CD4-positive, alpha-beta T cell treated with Interleukin-6 for 4 hours (primary cell): ENCODE measurements at regions not wholly inside any gene's neighbourhood (a gene's known extent, or its start where the extent isn't known, plus 50 kb on each side); places are given as distances from the start of the nearest gene placed in this dataset.

ENCODE experiments used
- DNase-seq: peaks from one replicate; pipeline ENCODE4 v3.0.0-alpha.2; 2020; ENCODE audit warnings: mixed read lengths

DNA sequence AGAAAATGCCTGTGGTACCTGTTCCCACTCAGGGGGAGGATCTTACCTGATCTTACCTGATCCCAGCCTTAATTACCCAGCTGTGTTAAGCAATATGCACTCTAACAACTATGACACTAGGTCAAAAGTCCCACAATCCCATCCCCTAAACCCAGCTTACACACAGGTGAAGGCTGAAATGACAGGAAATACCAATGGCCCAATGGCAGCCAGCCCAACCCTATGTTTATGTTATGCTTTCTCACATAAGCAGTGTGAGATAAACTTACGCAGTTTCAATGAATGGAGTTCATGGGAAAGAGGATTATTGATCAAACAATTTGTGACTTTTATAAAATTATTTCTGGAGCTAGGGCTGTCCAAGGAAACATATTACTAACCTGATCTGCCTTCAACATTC lies 91.9 kb downstream of the GPAM start:
- DNase-seq: no peak

DNA sequence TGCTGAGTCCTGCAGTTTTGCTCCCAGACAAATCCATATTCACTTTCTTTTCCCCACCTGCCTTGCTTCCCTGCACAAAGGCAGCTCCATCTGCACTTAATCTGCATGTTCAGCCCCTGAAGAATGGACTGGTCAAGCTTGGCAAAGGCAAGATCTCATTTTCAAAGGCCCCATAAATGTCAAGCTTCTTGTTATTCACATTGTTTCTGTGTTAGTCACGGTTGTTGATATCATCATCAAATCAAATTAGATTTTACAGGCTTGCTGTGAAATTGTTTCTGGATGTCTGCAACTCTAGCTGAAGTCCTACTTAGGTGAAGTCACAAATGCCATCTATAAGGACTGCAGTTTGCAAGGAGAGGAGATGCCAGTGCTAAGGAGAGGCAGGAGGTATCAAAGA lies 91.0 kb downstream of the GPAM start:
- no peak for DNase-seq

DNA sequence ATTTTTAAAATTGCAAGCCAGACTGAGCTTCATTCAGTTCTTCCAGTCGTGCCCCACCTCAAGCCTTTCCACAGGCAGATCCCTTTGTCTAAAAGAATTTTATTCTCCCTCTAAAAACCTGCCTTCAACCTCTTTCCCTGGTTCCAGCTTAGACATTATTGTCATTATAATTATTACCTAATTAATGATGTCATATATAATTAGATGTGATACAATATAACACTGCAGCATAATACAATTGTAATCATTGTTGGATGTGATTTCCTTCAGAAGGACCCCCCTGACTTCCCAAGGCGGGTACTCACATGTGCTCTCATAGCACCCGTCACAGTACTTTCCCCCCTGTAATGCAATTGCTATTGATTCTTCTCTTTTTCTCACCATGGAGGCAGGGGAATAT lies 88.6 kb downstream of the GPAM start:
- no peak for DNase-seq

DNA sequence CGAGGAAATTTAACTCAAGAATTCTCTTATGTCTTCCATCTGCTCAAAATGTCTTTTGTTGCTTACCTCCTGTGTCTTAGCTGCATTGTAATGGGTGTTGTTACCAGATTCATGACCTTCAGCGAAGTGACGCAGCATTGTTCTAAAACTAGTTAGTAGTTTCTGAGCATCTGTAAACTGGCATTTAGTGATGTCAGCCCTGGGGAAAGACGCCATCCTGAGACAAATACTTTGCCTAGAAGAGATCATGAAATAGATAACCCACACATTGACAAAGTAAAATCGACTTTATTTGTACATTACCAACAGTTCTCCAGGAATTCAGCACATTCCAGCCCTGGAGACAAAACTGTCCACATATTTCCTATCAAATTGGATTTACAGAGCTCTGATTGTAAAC lies 87.8 kb downstream of the GPAM start:
- no peak for DNase-seq

DNA sequence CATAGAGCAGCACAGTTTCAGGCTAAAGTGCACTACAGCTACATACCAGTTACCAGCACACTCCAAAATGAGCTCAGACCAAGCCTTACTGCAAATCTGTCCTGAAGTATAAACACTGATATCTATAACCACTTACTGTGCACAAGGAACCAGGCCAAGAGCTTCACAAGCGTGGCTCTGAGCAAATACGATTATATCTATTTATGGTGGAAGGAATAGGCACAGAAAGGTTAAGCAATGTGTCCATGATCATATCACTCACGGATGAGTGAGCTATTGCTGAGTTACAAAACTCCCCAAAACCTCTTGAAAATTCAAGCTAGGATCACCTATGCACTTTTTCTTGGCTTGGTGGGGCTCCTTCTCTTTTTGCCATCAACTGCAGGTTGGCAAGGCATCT lies 84.9 kb downstream of the GPAM start:
- no peak for DNase-seq
